Naive thymus-derived CD4-positive, alpha-beta T cell (primary cell): ENCODE measurements at regions not wholly inside any gene's neighbourhood (a gene's known extent, or its start where the extent isn't known, plus 50 kb on each side); places are given as distances from the start of the nearest gene placed in this dataset.

ENCODE experiments used
- ATAC-seq: fragments of 150-1000 bp; cut with Tn5 transposase; 2 replicates; pipeline ENCODE4 v1.10.0; 2021; ENCODE audit warnings: mild to moderate bottlenecking, moderate library complexity
- CTCF ChIA-PET: fragments of 350-600 bp; sonication (Branson Sonifier 250); formaldehyde crosslinking; loops from one replicate; lab custom pipeline; 2021; ENCODE audit warnings: antibody characterized with exemption; lab: Charles Lee
- POLR2A ChIA-PET: fragments of 350-600 bp; sonication (Branson Sonifier 250); formaldehyde crosslinking; loops from one replicate; lab custom pipeline; 2021; ENCODE audit warnings: antibody characterized with exemption, inconsistent platforms; lab: Charles Lee
- DNase-seq, 9 donors: peaks; one replicate each; pipeline versions ENCODE4 v3.0.0 to v3.0.0-alpha.2; 2020 to 2022; ENCODE audit warnings: mixed read lengths in 1 of 9
- H3K27ac ChIP-seq: one replicate; pipeline ENCODE4 v1.7.0; 2013; ENCODE audit warnings: mild to moderate bottlenecking, low read depth, low read length, moderate library complexity
- H3K27me3 ChIP-seq, 2 donors: one replicate each; pipeline ENCODE4 v1.7.0; 2013; ENCODE audit warnings: low read length in 2 of 2, mild to moderate bottlenecking in 2 of 2, moderate library complexity in 2 of 2; ENCODE audit not compliant: control insufficient read depth in 2 of 2, insufficient read depth in 2 of 2
- H3K36me3 ChIP-seq, 3 experiments: 1 replicate in 2 of 3; 2 replicates in 1 of 3; pipeline ENCODE4 v1.7.0; 2013; ENCODE audit warnings: low read length in 3 of 3, mild to moderate bottlenecking in 3 of 3, moderate library complexity in 1 of 3; ENCODE audit not compliant: insufficient read depth in 3 of 3, control insufficient read depth in 2 of 3
- H3K4me1 ChIP-seq, 2 donors: one replicate each; pipeline ENCODE4 v1.7.0; 2013; ENCODE audit warnings: low read length in 2 of 2, mild to moderate bottlenecking in 2 of 2, moderate library complexity in 1 of 2; ENCODE audit not compliant: control insufficient read depth in 2 of 2, insufficient read depth in 2 of 2
- H3K4me3 ChIP-seq: 2 replicates; pipeline ENCODE4 v1.7.0; 2013; ENCODE audit warnings: mild to moderate bottlenecking, low read length
- H3K9me3 ChIP-seq, 3 experiments: 1 replicate in 2 of 3; 2 replicates in 1 of 3; pipeline ENCODE4 v1.7.0; 2013; ENCODE audit warnings: low read length in 3 of 3; ENCODE audit not compliant: control insufficient read depth in 2 of 3
- H3K27ac Mint-ChIP-seq, 9 donors: one replicate each; pipeline ENCODE4 v1.8.0; 2020 to 2022; ENCODE audit warnings: mixed read lengths in 9 of 9, mild to moderate bottlenecking in 8 of 9, moderate library complexity in 5 of 9, inconsistent platforms in 2 of 9
- H3K27me3 Mint-ChIP-seq, 5 donors: one replicate each; pipeline ENCODE4 v1.8.0; 2021 to 2022; ENCODE audit warnings: mixed read lengths in 5 of 5, mild to moderate bottlenecking in 1 of 5
- H3K36me3 Mint-ChIP-seq, 5 donors: one replicate each; pipeline ENCODE4 v1.8.0; 2020 to 2022; ENCODE audit warnings: mixed read lengths in 5 of 5, mild to moderate bottlenecking in 3 of 5, inconsistent platforms in 1 of 5
- H3K4me1 Mint-ChIP-seq, 7 donors: one replicate each; pipeline ENCODE4 v1.8.0; 2020 to 2022; ENCODE audit warnings: mixed read lengths in 7 of 7, mild to moderate bottlenecking in 3 of 7, inconsistent platforms in 1 of 7
- H3K4me3 Mint-ChIP-seq, 10 donors: one replicate each; pipeline ENCODE4 v1.8.0; 2020 to 2022; ENCODE audit warnings: mild to moderate bottlenecking in 10 of 10, mixed read lengths in 10 of 10, moderate library complexity in 6 of 10, inconsistent platforms in 2 of 10
- H3K9me3 Mint-ChIP-seq, 11 donors: one replicate each; pipeline ENCODE4 v1.8.0; 2020 to 2022; ENCODE audit warnings: mixed read lengths in 11 of 11, mild to moderate bottlenecking in 4 of 11, inconsistent platforms in 1 of 11, moderate library complexity in 1 of 11
- intact Hi-C, 2 donors: fragments of 100-400 bp; cut with micrococcal nuclease; formaldehyde crosslinking; loops; one replicate each; pipeline ENCODE4 v1.15.1; 2023

DNA sequence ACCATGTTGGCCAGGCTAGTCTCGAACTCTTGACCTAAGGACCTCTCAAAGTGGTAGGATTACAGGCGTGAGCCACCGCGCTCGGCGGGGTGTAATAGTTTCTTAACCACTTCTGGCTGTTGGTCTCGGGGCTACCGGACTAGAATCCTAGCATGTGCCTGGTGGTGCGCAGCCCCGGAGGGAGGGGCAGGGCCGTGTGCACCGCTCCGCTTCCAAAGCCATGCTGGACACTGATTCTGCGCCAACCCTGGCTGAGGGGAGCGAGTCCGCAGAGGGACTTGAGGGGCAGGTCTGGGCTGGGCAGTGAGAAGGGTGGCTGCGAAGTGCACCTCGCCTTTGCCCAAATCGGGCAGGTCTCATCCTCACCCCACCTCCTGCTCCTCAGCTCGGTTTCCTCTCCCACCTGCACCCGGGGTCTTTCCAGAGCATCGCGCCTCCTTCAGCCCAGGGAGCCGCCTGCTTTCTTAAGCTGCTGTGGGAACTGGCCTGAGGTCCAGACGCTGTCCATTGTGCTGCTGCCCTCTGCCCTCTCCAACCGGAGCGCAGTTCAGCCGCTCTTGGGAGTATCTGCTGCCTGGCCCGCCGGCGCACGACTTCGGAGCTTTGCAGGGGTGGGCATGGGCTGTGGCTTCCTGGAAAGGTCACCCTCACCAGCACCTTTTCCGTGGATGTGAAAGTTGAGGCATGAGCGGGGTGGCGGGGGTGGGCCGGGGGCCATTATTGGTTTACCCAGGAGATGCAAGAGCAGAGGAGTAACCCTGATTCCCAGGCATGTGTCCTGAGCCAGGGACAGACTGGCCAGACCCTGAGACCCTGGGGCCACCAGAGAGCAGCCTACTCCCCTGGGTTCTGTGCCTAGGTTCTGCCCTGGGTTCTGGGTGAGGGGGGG, 422.6 kb upstream of the NUPR2 start:
- CTCF ChIA-PET, result no interaction called here
- H3K4me3 Mint-ChIP-seq, result no peak overlapping the region
- H3K27ac ChIP-seq, result no peak overlapping the region
- intact Hi-C loops, result no loop called here
- no peak for DNase-seq
- peaks cover 0 to 12% (median 5%) of the 10 kb centered on the region in 5 donors for H3K36me3 Mint-ChIP-seq
- H3K4me1 Mint-ChIP-seq, result peaks cover 0 to 5% (median 0%) of the 10 kb centered on the region in 7 donors
- no peak for ATAC-seq
- H3K4me1 ChIP-seq, result no peaks in the 10 kb centered on the region
- H3K9me3 Mint-ChIP-seq, result peaks cover 11 to 63% (median 29%) of the 10 kb centered on the region in 11 donors
- peaks cover 0 to 60% (median 0%) of the 10 kb centered on the region in 3 experiments for H3K9me3 ChIP-seq
- peaks cover 0 to 3% (median 0%) of the 10 kb centered on the region in 5 donors for H3K27me3 Mint-ChIP-seq
- H3K27me3 ChIP-seq, result no peaks in the 10 kb centered on the region
- no peak overlapping the region for H3K27ac Mint-ChIP-seq
- H3K4me3 ChIP-seq, result no peak overlapping the region
- H3K36me3 ChIP-seq, result no peaks in the 10 kb centered on the region
- POLR2A ChIA-PET, result no interaction called here

DNA sequence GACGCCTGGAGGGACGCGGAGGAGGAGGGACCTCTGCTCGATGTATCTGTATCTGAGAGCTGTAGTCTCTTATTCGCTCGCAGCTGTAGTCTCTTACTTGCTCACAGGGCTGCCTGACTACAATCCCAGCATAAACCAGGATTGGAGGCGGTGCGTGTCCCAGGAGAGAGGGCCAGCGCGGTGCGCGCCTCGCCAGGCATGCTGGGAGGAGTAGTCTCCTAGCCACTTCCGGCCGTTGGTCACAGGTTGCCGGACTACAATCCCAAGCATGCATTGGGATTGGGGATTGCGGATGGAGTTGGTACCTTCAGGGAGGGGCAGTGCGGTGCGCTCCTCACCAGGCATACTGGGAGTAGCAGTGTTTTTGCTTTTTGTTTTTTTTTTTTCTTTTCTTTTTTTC, 421.7 kb upstream of the NUPR2 start:
- H3K27ac Mint-ChIP-seq, result no peak overlapping the region
- CTCF ChIA-PET, result no interaction called here
- Histone ChIP-seq H3K9me3 (peaks cover 0 to 60% (median 0%) of the 10 kb centered on the region in 3 experiments), H3K27ac (no peak overlapping the region), H3K4me3 (no peak overlapping the region), H3K27me3 (no peaks in the 10 kb centered on the region), H3K4me1 (no peaks in the 10 kb centered on the region), H3K36me3 (no peaks in the 10 kb centered on the region)
- POLR2A ChIA-PET, result no interaction called here
- no peak for DNase-seq
- ATAC-seq, result no peak
- peaks cover 12 to 63% (median 29%) of the 10 kb centered on the region in 11 donors for H3K9me3 Mint-ChIP-seq
- no peak overlapping the region for H3K4me3 Mint-ChIP-seq
- intact Hi-C loops, result no loop called here
- peaks cover 0 to 3% (median 0%) of the 10 kb centered on the region in 5 donors for H3K27me3 Mint-ChIP-seq
- peaks cover 0 to 5% (median 0%) of the 10 kb centered on the region in 7 donors for H3K4me1 Mint-ChIP-seq
- H3K36me3 Mint-ChIP-seq, result peaks cover 0 to 12% (median 5%) of the 10 kb centered on the region in 5 donors

DNA sequence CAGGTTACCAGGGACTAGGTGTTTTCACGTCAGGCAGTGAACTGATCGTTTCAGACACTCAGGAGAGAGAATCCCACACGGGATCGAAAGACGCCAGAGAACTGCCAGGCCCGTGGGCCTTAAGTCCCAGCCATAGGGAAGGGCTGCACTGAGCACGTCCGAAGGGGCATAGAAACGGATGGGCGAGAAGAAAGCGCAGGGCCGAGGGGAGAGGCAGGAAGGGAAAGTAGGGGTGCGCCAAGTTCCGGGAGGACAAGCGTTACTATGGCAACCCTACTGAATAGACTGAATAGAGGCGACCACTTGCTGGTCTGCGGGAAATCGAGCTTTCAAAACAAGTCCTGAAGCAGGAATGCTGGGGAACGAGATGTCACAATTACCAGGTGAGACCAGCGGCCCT, 421.3 kb upstream of the NUPR2 start:
- no peak overlapping the region for H3K27ac Mint-ChIP-seq
- no peaks in the 10 kb centered on the region for H3K27me3 ChIP-seq
- H3K36me3 Mint-ChIP-seq, result peaks cover 0 to 12% (median 5%) of the 10 kb centered on the region in 5 donors
- no peaks in the 10 kb centered on the region for H3K4me1 ChIP-seq
- H3K27me3 Mint-ChIP-seq, result peaks cover 0 to 3% (median 0%) of the 10 kb centered on the region in 5 donors
- CTCF ChIA-PET, result no interaction called here
- peaks cover 12 to 67% (median 29%) of the 10 kb centered on the region in 11 donors for H3K9me3 Mint-ChIP-seq
- H3K4me3 ChIP-seq, result no peak overlapping the region
- peak overlapping the region in 2 of 10 donors; percentile 3 to 35 for H3K4me3 Mint-ChIP-seq
- DNase-seq (no peak), ATAC-seq (no peak)
- peaks cover 0 to 59% (median 0%) of the 10 kb centered on the region in 3 experiments for H3K9me3 ChIP-seq
- POLR2A ChIA-PET, result no interaction called here
- H3K36me3 ChIP-seq, result no peaks in the 10 kb centered on the region
- H3K4me1 Mint-ChIP-seq, result peaks cover 0 to 5% (median 0%) of the 10 kb centered on the region in 7 donors
- intact Hi-C loops, result no loop called here
- H3K27ac ChIP-seq, result no peak overlapping the region

DNA sequence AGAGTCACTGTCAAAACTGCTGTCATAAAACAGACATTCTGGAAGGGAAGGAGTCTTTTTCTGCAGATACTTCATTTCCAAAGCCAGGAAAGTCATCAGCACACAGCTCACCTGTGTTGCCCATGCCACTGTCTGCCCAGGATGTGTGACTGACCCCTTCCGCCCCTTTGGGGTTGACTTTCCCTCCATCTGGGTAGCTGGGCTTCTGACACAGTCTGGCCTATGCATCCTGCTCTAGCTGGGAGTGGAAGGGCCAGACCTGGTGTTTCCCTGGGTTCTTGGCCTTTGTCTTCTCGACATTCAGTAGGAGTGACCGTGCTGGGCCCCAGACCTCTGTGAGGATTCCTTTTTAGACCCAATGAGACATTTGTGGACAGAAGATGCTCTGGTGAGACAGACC, 378.9 kb upstream of the NUPR2 start:
- Mint-ChIP-seq H3K27me3 (no peaks in the 10 kb centered on the region), H3K4me1 (no peaks in the 10 kb centered on the region), H3K9me3 (peaks cover 0 to 61% (median 31%) of the 10 kb centered on the region in 11 donors), H3K36me3 (peaks cover 0 to 5% (median 0%) of the 10 kb centered on the region in 5 donors), H3K4me3 (no peak overlapping the region), H3K27ac (no peak overlapping the region)
- intact Hi-C loops, result no loop called here
- Histone ChIP-seq H3K4me1 (no peaks in the 10 kb centered on the region), H3K27me3 (no peaks in the 10 kb centered on the region), H3K27ac (no peak overlapping the region), H3K4me3 (no peak overlapping the region), H3K36me3 (no peaks in the 10 kb centered on the region), H3K9me3 (peaks cover 0 to 50% (median 0%) of the 10 kb centered on the region in 3 experiments)
- POLR2A ChIA-PET, result no interaction called here
- CTCF ChIA-PET, result no interaction called here
- ATAC-seq (no peak), DNase-seq (no peak)

GRCh38 chr7:56493704-56494450, 377.7 kb upstream of the NUPR2 start:
- peaks cover 0 to 59% (median 29%) of the 10 kb centered on the region in 11 donors for H3K9me3 Mint-ChIP-seq

DNA sequence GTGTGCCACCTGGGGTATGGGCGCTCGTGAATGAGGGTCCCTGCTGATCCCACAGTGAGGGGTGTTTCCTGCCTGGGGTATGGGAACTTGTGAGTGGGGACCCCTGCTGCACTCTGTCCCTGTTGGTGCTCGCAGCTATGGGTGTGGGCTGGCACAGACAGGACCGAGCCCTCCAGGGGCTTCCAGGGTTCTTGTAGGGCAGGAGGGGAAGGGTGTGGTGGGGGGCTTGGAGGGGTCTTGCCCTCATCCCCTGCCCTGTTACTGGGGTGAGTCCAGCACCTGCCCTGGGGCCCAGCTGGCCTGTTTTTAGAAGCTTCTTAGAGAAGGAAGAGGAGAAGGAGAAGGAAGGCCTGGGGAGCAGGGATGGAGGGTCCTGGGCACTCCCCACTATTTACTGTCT, 377.0 kb upstream of the NUPR2 start:
- H3K27me3 ChIP-seq, result no peaks in the 10 kb centered on the region
- DNase-seq, result no peak
- ATAC-seq, result peak; percentile 14
- no peaks in the 10 kb centered on the region for H3K4me1 ChIP-seq
- Mint-ChIP-seq H3K27me3 (no peaks in the 10 kb centered on the region), H3K4me1 (no peaks in the 10 kb centered on the region), H3K27ac (no peak overlapping the region), H3K9me3 (peaks cover 0 to 62% (median 30%) of the 10 kb centered on the region in 11 donors), H3K4me3 (no peak overlapping the region), H3K36me3 (peaks cover 0 to 11% (median 0%) of the 10 kb centered on the region in 5 donors)
- POLR2A ChIA-PET, result no interaction called here
- CTCF ChIA-PET, result no interaction called here
- H3K9me3 ChIP-seq, result peaks cover 0 to 56% (median 0%) of the 10 kb centered on the region in 3 experiments
- intact Hi-C loops, result no loop called here
- H3K36me3 ChIP-seq, result no peaks in the 10 kb centered on the region
- no peak overlapping the region for H3K27ac ChIP-seq
- no peak overlapping the region for H3K4me3 ChIP-seq

More at GRCh38 chr7:56493704-56494450, 377.7 kb upstream of the NUPR2 start:
- H3K4me1 ChIP-seq, result no peaks in the 10 kb centered on the region
- CTCF ChIA-PET, result no interaction called here
- no peak overlapping the region for H3K4me3 Mint-ChIP-seq
- H3K27ac Mint-ChIP-seq, result no peak overlapping the region
- intact Hi-C loops, result no loop called here
- no peak overlapping the region for H3K27ac ChIP-seq
- no peaks in the 10 kb centered on the region for H3K4me1 Mint-ChIP-seq
- no peaks in the 10 kb centered on the region for H3K27me3 ChIP-seq
- H3K27me3 Mint-ChIP-seq, result no peaks in the 10 kb centered on the region
- DNase-seq (no peak), ATAC-seq (no peak)
- no peaks in the 10 kb centered on the region for H3K36me3 ChIP-seq
- POLR2A ChIA-PET, result no interaction called here
- peaks cover 0 to 53% (median 0%) of the 10 kb centered on the region in 3 experiments for H3K9me3 ChIP-seq
- peaks cover 0 to 8% (median 0%) of the 10 kb centered on the region in 5 donors for H3K36me3 Mint-ChIP-seq
- no peak overlapping the region for H3K4me3 ChIP-seq
